ENCODE measurements at regions not wholly inside any gene's neighbourhood (a gene's known extent, or its start where the extent isn't known, plus 50 kb on each side); places are given as distances from the start of the nearest gene placed in this dataset.

GRCh38 chr3:151999936-152000335 is 126.5 kb downstream of the SUCNR1 start:
- no peak for TF ChIP-seq CTCF (IDR thresholded peaks at IDR 0.05; ENCODE audit: low read depth, low read length, missing input control)
- no peak for TF ChIP-seq MAX (IDR thresholded peaks at IDR 0.05)
- no peak for TF ChIP-seq SP1 (IDR thresholded peaks at IDR 0.05)
- TF ChIP-seq JUND (IDR thresholded peaks at IDR 0.05): no peak
- no peak for TF ChIP-seq YY1 (IDR thresholded peaks at IDR 0.05)
- TF ChIP-seq EGR1 (IDR thresholded peaks at IDR 0.05; ENCODE audit: low read depth in 2 of 2): no peak
- TF ChIP-seq REST (IDR thresholded peaks at IDR 0.05): no peak
- no peak for TF ChIP-seq TAF1 (conservative IDR thresholded peaks at IDR 0.05)
